HG03025 (cell line): ENCODE measurements at regions not wholly inside any gene's neighbourhood (a gene's known extent, or its start where the extent isn't known, plus 50 kb on each side); places are given as distances from the start of the nearest gene placed in this dataset.
"Not testable (repeated sequence)": the region's sequence is repeated elsewhere in the genome, so short reads cannot be mapped to it uniquely, and the experiment has no call there.

Experiments used
- ATAC-seq: cut with Tn5 transposase; IDR thresholded peaks from one replicate; pipeline ENCODE4 v1.9.1; 2021; ENCODE audit warnings: mild to moderate bottlenecking, moderate library complexity; ENCODE audit not compliant: unreplicated experiment, low FRiP score

DNA sequence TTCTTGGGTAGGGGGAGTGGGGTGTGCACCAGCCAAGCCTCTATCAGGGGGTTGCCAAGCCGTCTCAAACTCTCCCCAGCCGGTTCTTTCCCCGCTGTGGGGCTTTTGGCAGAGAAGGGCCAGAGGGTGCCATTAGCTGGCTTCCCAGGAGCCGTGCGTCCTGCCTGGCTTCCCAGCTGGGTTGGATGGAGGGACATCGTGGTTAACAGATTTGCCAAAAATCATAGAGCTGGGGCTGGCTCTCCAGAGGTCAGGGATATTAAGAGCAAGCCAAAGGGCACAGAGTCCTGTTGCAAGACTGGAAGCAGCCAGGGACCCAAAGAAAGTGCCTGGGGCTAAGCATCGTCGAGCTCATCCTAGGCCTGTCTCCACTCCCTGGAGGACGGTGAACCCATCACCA lies 104.6 kb upstream of the HES1 start:
- no peak for ATAC-seq

DNA sequence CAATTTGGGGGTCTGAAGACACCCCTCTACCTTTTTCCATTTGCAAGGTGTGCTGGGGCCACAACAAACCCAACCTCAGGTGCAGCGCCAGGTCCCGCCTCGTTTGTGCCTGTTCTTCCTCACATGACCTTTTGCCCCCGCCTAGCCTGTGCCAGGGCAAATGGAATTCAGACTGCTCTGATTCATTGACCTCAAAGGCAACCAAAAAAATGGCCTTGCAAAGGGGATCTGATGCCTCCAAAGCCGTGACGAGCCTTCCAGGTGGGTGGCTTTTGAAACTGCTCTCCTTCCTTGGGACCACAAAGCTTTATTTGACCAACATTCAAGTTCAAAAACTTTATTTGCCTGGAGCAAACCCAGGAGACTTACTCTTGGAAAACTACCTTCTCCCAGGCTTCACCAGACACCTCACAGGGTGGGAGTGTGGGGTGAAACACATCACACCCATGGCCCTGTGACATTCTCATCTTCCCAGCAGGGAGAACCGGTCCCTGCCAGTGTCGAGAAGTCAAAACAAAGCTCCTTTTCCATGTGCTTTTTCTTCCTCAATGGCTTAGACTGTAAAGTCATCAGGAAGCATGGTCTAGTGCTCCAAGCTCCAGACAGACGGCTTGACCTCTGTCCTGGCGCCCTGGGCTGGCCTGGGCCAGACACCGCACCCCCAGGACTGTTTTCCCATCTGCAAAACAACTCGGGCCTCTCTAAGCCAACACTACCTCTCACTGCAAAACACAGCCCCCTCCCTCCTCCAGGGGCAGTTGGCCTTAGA lies 103.9 kb upstream of the HES1 start:
- no peak for ATAC-seq

DNA sequence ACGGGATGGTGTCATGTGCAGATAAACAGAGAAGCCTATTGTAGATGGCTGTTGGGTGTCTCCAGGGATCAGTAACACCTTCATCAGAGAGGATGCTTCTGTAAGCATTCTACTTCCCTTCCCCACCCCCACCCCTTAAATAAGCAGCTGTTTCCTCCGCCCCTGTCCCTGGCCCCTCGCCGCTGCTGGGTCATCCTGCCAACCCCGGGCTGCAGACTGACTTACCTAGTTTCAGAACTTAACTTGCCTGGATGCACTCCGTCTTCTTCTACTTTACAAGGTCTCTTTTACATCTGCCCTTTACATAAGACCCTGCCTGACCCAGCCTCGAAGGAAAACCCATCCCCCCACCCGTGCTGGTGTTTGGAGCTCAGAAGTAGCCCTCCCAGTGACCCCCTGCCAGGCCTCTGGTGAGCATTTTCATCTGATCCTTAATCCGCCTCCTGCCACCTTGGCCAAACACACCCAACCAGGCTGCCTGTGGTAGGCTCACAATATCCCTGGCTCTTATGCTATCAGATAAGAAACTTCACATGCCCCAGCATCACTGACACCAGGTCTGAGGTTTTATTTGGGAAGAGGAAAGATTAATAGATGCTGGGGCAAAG lies 103.0 kb upstream of the HES1 start:
- no peak for ATAC-seq

DNA sequence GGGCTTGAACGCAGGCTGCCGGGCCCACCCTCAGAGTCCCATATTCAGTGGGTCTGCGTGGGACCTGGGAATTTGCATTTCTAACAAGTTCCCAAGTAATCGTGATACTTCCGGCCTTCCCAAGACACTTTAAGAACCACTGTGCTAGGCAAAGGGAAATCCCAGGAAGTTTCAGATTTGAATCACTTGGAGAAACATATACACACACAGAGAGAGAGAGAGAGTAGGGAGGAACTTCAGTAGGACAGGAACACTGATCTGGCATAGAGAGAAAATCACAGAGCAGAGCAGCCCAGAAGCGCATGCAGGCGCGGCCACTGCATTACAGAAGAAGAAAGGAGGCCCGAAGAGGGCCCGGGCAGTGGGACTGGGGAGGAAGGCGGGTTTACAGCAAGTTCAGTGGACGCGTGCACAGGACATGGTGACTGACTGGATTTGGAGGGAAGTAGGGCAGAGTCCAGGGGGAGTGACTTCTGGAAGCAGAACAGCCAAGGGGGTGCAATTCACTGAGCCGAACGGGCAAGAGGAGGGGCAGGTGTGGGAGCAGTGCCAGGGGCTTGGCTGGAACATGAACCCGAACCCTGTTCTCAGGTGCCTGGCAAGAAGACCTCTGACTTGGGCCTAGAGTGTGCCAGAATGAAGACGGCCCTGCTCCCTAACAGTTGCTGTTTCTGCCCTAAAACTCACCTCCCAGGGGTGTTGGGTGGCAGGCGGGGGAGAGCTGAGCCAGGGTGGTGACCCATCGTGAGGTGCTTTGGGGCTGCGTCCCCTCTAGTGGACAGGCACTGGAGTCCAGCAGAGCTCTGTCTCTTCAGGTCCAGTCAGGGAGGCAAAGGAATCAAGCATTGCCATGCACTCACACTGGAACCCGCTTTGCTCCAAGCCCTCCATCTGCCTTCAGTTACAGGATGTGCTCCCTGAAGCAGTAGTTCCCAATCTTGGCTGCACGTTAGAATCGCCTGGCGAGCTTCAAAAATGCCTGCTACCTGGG lies 101.3 kb upstream of the HES1 start:
- no peak for ATAC-seq

DNA sequence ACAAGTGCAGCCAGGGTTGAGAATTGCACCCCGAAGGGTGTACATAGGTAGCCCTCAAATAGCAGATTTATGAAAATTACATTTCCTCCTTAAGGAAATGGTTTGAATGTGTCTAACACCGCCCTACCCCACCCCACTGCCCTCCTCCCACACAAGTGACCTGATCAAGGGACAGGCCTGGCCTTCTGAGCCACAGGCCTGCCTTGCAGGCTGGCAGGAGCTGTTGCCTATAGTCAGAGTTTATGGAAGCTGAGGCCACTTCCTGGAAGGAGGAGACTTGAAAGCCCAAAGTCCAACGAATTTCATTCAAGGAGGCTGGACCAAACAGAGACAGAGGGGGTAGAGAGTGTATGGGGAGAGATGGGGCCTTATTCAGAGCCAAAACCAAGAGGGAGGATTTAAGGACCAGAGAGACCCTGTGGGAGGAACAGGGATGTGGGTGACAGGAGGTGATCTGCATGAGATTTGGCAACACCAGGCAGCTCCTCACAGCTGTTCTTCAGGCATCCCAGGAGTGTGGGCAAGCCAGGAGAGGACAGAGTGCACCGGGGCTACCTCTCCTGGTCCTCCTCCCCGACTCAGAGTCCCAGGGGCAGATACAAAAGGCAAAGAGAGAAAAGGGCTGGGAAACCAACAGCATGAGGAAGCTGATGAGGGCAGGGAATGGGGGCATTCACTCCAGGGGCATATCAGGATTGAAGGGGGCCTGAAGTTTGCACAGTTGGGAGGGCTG lies 100.4 kb upstream of the HES1 start:
- ATAC-seq, result no peak

DNA sequence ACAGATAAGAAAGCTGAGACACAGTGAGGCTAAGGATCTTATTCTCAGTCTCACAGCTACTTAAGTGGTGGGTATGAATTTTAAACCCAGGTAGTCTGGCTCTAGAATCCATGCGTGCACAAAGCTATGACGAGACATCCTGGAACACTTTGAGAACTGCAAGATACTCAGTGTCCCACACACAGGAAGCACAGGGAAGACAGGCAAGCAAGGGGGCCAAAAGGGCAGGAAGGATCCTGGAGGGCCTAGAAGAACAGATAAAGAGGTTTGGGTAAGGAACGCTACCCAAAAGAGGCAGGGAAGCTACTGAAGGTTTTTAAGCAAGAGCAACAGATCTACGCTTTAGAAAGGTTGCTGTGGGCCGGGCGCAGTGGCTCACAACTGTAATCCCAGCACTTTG lies 99.1 kb upstream of the HES1 start:
- no peak for ATAC-seq

DNA sequence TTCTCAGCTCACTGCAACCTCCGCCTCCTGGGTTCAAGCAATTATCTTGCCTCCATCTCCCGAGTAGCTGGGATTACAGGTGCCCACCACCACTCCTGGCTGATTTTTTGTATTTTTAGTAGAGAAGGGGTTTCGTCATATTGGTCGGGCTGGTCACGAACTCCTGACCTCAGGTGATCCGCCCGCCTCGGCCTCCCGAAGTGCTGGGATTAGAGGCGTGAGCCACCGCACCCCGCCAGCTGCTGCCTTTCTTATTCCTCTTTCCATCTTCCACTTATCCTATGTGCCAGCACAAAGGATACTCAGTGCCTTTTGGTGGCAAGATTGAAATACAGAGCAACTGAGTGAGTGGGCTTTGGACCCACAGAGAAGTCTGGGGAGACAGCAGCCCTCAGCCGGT lies 97.6 kb upstream of the HES1 start:
- ATAC-seq, result not testable (repeated sequence)

DNA sequence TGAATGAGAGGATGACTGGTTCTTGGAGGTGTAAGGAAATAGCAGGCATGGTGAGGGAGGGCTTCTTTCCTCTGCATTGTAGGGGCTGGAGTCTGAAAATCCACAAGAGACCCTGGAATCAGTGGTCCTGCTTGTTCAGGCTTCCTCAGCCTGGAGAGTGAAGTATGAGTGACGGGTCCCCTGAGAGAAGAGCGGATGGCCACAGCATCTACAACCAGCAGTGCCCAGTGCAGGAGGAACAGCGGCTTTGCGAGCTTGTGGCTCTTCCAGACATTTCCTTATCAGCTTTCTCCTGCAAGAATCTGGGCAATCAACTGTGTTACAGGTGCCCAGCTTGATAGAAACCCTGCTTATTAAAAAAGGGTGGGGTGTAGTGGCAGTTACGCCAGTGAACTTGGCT lies 97.0 kb upstream of the HES1 start:
- no peak for ATAC-seq

DNA sequence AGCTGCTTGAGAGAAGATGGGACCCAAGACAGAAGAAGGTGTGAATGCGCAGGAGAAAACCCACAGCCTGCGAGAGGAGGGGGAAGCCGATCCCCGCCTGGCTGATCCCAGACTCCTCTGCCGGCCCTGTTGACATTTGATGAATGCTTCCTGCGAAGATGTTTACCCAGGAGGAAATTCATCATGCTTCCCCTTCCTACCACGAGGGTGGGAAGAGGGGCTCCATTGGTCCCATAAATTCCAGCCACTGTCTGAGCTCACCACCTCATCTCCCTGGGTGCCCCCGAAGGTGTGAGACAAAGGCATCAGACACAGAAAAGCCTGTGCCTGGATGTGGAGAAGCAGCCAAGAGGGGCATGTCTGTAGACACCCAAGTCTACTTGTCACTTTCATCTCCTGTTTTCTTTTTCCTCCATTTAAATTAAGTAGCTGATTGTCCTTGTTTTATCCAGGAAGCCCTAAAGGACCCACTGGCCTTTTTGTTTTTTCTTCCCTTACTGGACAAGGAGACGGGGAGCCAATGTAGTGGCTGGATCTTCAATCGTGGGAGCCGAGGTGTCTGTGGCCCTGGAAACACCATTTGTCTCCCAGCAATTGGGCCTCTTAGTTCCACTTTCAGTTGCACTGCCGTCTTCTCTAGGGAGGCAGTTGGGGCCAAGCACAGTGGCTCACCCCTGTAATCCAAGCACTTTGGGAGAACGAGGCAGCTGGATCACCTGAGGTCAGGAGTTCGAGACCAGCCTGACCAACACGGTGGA lies 95.3 kb upstream of the HES1 start:
- no peak for ATAC-seq

DNA sequence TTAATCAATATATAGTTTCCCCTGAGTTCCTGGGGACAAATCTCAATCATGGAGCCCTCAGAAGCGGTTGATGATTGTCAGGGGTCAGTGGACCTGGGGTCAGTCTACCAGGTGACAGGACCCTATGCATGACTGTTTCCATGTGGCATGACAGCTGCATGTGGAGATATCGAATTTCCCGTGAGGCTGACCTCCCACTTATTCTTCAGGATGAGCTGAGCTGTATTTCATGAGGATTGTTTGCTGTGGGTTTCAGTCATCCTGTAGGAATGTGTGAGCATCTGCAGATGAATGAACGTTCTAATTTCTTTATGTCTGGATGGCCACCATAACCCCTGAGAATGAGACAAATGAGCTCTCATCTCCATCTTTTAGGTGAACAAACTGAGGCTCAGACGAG lies 93.0 kb upstream of the HES1 start:
- ATAC-seq, result no peak

DNA sequence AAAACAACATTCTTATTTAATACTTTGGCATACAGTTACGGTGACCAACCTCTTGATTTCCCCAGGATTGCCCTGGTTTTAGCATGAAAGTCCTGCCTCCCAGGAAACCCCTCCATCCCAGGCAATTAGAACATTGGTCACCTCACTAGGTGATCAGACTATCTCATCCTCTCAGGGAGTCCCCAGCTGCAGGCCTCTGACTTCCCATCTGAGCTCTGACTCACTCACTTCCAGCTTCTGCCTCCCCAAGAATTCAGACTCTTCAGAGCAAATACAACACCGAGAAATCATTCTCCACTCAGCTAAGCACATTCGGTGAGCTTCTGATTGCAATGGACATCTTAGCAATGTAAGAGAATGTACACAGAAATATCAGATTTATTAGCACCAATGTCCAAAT lies 92.4 kb upstream of the HES1 start:
- ATAC-seq, result no peak

DNA sequence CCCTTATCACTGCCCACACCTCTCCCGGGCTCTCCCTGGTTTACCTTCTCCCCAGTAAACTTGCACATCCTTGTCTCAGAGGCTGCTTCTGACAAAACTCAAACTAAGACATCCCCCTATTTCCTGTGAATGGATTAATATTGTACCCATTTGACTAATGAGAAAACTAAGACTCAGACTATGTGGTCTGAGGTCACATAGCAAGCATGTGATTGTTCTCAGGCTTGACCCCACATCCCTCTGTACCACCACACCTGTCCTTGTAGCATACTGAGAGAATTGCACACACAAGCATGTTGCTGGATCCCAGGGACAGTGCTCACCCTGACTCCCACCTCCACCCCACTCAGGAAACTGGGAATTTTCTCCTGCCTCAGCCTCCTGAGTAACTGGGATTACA lies 90.7 kb upstream of the HES1 start:
- ATAC-seq, result no peak

DNA sequence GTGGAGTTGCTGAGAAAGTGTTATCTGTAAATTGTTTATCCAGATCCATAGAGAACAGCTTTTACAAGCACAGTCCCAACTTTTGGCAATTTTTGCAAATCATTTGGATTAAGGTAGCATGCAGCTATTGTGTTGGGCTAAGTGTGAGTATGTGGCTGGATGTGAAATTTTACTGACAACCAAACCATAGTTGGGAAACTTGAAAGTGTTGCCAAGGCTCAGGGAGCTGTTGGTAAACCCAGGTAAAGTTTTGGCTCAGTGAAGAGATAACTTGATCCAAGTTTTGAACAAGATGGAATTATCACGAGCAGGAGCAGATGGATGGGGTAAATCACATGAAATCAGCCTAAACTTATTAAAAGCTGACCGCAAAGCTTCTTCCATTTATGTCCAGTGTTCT lies 90.0 kb upstream of the HES1 start:
- ATAC-seq, result no peak

DNA sequence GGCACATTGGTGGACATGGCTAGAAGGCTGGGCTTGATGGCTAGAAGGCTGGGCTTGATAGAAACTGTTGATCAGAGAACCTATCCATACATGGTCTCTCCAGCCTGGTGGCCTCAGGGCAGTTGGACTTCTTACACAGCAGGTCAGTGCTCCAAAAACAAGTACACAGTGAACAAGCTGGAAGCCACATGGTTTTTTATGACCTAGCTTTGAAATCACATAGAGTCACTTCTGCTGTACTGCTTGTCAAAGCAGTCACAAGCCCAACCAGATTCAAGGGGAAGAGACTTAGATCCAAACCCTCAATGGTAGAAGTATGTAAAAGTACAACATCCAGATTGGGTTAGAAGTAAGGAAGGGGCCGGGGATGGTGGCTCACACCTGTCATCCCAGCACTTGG lies 89.4 kb upstream of the HES1 start:
- no peak for ATAC-seq

DNA sequence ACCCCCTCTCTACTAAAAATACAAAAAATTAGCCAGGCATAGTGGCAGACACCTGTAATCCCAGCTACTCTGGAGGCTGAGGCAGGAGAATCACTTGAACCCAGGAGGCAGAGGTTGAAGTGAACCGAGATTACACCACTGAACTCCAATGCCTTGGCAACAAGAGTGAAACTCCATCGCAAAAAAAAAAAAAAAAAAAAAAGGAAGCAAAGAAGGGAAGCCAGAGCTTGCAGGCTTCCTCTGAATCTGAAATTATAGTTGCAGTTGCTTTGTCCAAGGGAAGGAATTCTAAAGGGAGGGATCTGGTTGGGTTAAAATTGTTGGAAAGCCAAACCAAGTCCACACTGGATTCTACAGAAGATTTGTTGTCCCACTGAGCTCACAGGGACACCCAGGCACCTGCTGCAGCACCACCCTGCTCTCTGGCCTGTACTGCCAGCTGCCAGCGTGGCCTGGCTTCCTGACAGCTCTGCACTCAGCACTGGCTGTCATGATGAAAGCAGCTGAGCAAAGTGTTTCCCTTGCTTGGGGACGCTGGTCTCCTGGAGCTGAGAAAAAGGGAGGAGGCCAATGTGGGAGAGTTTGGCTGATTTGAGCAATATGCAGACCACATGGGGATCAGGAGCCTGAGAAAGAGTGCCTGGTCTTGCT lies 88.8 kb upstream of the HES1 start:
- no peak for ATAC-seq

DNA sequence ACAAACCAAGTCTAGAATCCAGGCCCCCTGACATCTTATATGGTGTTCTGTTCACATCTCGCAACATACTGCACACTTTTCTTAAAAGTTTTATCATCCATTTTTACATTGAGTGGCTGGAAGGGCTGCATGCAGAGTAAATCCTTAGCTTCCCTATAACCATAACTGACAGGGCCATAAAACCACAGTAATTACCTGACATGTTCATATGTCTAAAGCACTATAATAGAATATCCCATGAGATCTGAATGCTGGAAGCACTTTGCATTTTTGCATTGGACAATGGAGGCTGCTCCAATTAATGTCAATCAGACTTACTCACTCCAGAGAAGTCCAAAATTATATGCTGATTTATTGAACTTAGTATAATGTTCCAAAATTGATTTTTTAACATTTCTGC lies 86.6 kb upstream of the HES1 start:
- no peak for ATAC-seq

DNA sequence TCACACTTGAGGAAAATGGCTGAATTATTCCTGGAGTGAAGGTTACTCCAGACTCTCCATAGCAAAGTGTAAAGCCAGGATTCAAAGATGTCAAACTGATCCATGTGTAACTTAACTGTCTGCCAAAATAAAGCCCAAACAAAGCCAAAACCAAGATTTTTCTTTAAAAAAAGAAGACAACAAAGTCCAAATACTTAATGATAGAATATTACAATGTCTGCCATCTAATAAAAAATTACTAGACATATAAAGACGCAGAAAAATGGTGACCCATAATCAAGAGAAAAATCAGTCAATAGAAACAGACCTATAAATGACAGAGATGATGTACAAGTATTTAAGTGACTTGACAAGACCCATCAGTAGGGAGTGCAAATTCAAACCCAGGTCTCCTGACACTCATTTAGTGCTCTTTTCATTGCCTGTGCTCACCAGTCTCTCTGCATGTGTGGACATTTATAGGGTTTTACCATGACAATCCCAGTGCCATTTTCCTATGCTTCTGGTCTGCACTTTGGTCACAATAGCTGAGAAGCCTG lies 85.1 kb upstream of the HES1 start:
- no peak for ATAC-seq

DNA sequence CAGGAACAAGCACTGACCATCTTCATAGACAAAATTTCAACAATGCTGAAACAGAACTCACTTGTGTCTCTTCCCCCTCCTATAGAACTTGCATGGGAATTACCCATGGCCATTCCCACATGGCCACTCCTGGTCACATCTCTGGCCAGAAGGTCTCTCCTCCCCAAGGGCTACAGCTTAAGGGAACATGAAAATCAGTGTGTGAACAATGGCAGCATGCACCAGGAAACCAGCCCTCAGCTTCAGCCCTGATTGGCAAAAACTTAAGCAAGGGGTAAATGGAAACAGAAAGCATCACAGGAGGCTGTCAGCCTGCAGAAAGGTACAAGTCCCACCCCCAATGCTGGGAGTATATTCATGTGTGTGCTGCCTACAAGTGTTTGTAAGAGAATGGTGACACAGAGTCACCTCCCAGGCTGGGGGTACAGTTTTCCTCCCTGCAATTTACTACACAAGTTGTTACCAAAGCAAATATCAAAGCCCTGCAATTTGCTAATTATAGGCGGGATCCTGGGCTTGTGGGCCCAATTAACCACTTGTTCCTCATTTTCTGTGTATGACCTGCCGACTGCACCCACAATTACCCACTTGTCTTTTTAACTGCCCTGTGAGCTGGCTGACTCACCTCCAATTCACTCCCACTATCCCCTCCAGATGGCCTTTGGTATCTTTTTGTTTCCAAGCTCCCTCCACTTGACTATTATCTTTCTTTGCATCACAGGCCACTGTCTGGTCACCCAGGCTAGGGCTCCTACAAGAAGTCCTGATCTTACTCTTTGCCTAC lies 84.4 kb upstream of the HES1 start:
- no peak for ATAC-seq
